Activated T-helper 2 cell treated with anti-CD3 and anti-CD28 coated beads, Interferon-gamma antibody, Interleukin-2, Interleukin-4, amounts not matched to agents 10 μg/mL and 5 μg/mL and 100 μg/mL, durations not matched to agents 14 hours and 24 hours and 36 hours (primary cell): ENCODE measurements at regions not wholly inside any gene's neighbourhood (a gene's known extent, or its start where the extent isn't known, plus 50 kb on each side); places are given as distances from the start of the nearest gene placed in this dataset.
"Not testable (repeated sequence)": the region's sequence is repeated elsewhere in the genome, so short reads cannot be mapped to it uniquely, and the experiment has no call there.

ENCODE experiments used
- DNase-seq: peaks from one replicate; pipeline ENCODE4 v3.0.0; 2021; ENCODE audit warnings: low spot score
- H3K27ac Mint-ChIP-seq: one replicate; pipeline ENCODE4 v1.8.0; 2021; ENCODE audit warnings: mixed read lengths
- H3K27me3 Mint-ChIP-seq: one replicate; pipeline ENCODE4 v1.8.0; 2021; ENCODE audit warnings: low read depth, mixed read lengths
- H3K36me3 Mint-ChIP-seq: one replicate; pipeline ENCODE4 v1.8.0; 2021; ENCODE audit warnings: low read depth, mixed read lengths
- H3K4me1 Mint-ChIP-seq: one replicate; pipeline ENCODE4 v1.8.0; 2021; ENCODE audit warnings: low read depth, mixed read lengths
- H3K4me3 Mint-ChIP-seq: one replicate; pipeline ENCODE4 v1.8.0; 2021; ENCODE audit warnings: low read depth, mild to moderate bottlenecking, moderate library complexity, mixed read lengths
- H3K9me3 Mint-ChIP-seq: one replicate; pipeline ENCODE4 v1.8.0; 2021; ENCODE audit warnings: mixed read lengths
- intact Hi-C: fragments of 100-400 bp; cut with micrococcal nuclease; formaldehyde crosslinking; loops from one replicate; pipeline ENCODE4 v1.15.1; 2023

DNA sequence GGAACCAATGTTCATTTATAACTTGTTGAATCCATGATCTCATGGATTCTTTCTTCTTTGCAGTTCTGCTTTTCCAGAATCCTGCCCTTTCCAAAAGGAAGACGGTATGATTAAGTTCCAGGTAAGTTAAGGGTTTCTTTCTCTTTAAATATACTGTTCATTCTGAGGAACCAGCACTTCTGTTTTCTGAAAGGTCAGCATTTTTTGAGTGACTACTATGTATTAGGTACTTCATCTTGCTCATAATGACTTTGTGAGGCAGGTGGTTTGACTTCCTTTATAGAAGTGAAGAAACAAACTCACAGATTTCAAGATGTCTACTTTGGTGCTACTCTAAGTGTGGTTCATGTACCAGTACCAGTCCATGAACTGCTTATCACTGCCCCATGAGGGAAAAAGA lies 107.4 kb upstream of the GPR39 start:
- H3K27me3 Mint-ChIP-seq, intact Hi-C loops, H3K9me3 Mint-ChIP-seq, H3K27ac Mint-ChIP-seq, DNase-seq, H3K4me3 Mint-ChIP-seq, H3K36me3 Mint-ChIP-seq, H3K4me1 Mint-ChIP-seq: not testable (repeated sequence)

DNA sequence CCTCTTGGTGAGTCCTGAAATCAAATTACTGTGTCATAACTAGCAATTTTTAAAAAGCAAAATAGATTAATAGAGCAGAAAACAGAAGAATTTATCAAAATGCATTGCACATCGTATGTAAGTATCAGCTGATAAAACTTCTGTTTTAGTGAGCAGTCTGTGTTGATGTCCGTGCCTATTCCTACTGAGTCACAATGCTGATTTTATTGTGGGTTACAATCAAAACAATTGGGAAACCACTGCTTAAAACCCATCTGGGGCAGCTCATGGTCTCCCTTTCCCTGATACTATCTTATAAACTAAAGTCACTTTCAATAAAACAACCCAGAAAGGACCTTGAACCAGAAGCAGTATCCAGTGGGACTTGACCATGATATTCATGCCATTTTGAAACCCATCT lies 101.1 kb upstream of the GPR39 start:
- H3K36me3 Mint-ChIP-seq, DNase-seq, H3K9me3 Mint-ChIP-seq, intact Hi-C loops, H3K4me1 Mint-ChIP-seq, H3K27me3 Mint-ChIP-seq, H3K4me3 Mint-ChIP-seq, H3K27ac Mint-ChIP-seq: not testable (repeated sequence)

DNA sequence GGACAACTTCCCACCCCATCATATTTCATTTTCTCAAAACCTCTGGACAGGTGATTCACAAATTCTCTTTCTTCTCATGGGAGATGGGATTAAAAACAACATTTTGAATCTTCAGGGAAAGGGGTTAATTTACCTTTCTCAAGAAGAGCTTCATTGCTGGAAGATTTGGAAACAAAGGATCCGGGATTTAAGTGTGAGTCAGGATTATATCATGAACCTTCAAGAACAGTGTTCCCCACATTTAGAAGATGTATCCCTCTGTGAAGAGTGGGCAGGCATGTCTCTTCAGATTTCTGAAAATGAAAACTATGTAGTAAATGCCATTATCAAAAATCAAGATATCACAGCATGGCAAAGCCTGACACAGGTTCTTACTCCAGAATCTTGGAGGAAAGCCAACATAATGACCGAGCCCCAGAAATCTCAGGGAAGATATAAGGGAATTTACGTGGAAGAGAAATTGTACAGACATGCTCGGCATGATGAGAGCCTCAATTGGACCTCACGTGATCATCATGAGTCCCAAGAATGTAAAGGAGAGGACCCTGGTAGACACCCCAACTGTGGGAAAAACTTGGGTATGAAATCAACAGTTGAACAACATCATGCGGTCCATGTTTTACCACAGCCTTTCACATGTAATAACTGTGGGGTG lies 99.5 kb upstream of the GPR39 start:
- intact Hi-C loops, H3K4me1 Mint-ChIP-seq, H3K36me3 Mint-ChIP-seq, H3K9me3 Mint-ChIP-seq, H3K27ac Mint-ChIP-seq, DNase-seq, H3K27me3 Mint-ChIP-seq, H3K4me3 Mint-ChIP-seq: not testable (repeated sequence)

DNA sequence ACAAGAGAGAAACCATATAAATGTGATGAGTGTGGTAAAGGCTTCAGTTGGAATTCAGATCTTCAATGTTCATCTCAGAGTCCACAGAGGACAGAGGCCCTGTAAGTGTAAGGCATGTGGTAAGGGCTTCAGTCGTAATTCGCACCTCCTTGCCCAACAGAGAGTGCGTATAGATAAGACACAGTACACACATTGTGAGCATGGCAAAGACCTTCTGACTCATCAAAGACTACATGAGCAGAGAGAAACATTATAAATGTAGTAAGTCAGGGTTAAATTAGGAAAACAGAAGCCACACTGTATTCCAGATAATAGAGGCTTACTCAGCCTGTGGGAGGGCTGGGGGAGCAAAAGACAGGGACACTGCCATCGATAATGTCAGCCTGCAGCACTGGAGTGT lies 98.1 kb upstream of the GPR39 start:
- H3K4me1 Mint-ChIP-seq, intact Hi-C loops, DNase-seq, H3K27me3 Mint-ChIP-seq, H3K36me3 Mint-ChIP-seq, H3K4me3 Mint-ChIP-seq, H3K9me3 Mint-ChIP-seq, H3K27ac Mint-ChIP-seq: not testable (repeated sequence)

DNA sequence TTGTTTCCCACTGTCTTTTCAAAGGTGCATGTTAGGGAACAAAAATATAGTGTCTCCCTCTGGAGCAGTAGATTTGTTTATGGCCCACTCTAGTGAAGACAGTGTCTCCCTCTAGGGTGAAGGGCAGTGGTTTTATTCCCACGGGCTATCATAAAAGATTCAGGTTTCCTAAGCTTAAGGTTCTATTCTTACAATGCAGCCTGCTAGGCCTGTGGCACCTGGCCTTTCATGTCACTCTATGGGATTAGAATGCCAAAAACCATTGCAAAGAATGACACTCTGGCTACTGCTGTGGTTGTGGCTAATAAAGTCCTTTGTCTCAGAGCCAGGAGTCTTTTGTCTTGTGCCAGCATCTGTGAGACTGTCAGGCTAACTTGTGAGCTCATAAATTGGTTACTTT lies 92.6 kb upstream of the GPR39 start:
- H3K27me3 Mint-ChIP-seq, H3K4me3 Mint-ChIP-seq, intact Hi-C loops, DNase-seq, H3K27ac Mint-ChIP-seq, H3K4me1 Mint-ChIP-seq, H3K36me3 Mint-ChIP-seq, H3K9me3 Mint-ChIP-seq: not testable (repeated sequence)

DNA sequence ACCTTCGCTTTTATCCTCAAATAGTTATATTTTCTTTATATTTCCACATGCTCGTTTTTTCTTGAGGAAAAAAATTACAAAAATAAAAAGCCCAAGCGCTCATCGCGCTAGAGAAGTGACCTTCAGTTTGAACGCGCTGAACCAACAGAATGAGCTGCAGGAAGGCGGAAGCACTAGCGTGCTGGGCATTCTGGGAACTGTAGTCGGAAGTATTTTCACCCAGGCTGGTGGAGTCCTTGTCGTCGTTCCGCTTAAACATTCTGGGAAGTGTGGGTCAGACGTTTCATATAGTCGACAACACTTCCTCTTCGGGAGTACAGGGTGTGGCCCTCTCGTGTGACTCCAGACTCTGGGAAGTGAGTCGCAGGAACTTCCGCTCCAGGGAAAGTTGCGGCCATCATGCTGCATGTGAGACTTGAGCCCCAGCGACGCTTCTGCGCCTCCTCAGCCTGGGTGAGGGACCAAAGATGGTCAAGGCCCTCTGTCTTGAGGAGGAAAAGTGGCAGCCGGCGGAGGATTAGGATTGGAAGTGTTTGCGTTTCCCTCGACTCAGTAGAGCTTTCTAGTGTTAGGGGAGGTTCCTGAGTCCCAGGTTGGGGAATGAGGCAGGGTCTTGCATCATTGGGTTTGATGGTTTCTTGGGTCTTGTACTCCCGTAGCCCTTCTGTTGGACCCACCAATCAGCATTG lies 84.1 kb upstream of the GPR39 start:
- DNase-seq, intact Hi-C loops, H3K36me3 Mint-ChIP-seq, H3K27me3 Mint-ChIP-seq, H3K9me3 Mint-ChIP-seq, H3K4me1 Mint-ChIP-seq, H3K4me3 Mint-ChIP-seq, H3K27ac Mint-ChIP-seq: not testable (repeated sequence)

DNA sequence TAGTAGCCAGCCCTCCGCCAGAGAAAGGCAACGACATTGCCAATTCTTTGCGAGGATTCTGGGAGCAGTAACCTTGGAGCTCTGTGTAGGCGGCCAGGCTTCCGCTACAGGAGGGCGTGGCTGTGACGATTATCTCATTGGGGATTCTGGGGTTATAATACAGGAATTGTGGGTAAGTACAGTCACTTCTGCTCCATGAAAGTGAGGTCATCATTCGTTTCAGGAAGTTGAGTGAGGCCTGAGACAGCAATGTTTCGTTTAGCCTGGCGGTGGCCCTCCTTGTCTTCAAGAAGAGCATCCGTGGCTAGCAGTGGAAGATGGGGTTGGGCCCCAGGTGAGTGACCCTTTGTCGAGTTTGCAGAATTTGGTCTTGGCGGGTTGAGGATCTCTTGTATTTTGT lies 79.5 kb upstream of the GPR39 start:
- H3K9me3 Mint-ChIP-seq, H3K4me1 Mint-ChIP-seq, intact Hi-C loops, H3K4me3 Mint-ChIP-seq, H3K27ac Mint-ChIP-seq, H3K27me3 Mint-ChIP-seq, H3K36me3 Mint-ChIP-seq, DNase-seq: not testable (repeated sequence)

DNA sequence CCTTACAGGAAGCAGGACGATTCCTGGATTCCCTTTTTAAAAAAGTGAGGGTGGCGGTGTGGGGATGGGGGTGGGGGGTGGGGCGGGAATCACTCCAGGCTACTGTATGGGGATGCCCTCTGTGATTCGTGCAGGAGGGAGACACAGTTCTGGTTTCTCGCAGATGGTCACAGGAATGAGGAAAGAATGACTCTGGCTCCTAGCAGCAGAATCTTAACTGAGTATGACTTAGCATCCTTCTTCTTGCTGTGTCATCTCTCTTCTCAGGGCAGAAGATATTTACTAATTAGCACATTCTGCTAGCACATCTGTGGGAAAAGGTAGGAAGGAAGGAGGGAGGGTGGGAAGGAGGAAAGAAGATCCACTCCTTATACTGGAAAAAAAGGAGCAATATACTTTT lies 78.8 kb upstream of the GPR39 start:
- DNase-seq, H3K9me3 Mint-ChIP-seq, H3K4me3 Mint-ChIP-seq, H3K36me3 Mint-ChIP-seq, H3K27me3 Mint-ChIP-seq, H3K27ac Mint-ChIP-seq, H3K4me1 Mint-ChIP-seq, intact Hi-C loops: not testable (repeated sequence)

DNA sequence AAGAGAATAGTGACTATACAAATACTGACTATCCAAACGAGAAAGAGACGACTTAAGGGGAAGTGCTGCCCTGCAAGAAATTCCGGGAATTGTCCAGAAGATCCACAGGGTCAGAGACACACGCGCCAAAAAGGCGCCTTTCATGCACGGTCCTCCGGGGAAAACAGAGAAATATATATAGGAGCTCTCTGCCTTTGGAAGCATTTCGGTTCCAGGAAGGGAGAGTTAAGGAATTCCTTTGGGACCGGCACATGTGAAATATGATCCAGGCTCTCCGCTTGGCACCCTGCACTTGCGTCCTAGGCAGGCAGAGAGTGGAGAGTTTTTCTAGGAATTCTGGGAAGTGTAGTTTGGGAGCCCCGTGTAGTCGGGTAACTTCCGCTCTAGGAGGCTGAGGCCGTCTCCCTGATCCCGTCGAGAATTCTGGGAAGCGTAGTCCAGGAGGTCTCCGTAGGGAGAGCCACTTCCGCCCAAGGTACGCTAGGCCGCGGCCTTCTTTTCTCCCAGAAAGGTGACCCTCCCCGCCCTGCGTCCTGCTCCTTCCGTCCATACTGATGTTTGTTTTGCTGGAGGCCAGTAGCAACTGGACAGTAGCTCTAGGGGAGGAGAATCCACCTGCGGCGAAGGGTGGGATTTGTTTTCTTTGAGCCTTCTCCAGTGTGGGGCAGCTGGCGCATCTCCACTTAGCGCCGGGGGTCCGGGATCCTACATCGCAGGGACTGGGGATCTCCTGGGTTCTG lies 69.4 kb upstream of the GPR39 start:
- H3K4me1 Mint-ChIP-seq, DNase-seq, H3K36me3 Mint-ChIP-seq, H3K9me3 Mint-ChIP-seq, H3K4me3 Mint-ChIP-seq, H3K27ac Mint-ChIP-seq, intact Hi-C loops: not testable (repeated sequence)
- peaks cover 14% of the 10 kb centered on the region for H3K27me3 Mint-ChIP-seq

DNA sequence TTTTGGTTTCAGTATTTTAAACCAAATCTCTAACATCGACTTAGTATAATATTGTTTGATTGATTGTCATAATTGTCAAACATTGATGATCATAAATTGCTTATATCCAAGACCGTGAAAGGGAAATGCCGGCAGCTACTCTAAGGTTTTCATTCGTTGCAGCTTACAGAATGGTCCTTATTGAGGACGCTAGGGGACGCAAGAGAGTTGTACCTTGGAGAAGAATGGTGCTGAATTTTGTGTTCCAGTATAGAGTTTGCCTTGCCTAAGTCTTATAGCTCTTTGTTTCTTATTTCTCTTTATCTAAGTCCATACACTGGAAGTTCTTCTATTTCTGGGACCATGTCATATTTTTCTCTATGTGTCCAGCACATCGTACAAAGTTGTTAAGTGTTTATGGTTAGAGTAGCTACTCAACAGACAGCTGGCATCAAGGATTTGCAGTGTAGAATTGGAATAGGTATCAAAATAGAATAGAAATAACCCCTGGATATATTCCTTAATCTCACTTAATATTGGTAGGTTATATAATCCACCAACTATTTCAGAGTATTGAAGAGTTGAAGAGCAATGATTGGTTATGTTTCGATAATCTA lies 67.4 kb upstream of the GPR39 start:
- H3K36me3 Mint-ChIP-seq, intact Hi-C loops, H3K4me1 Mint-ChIP-seq, H3K4me3 Mint-ChIP-seq, DNase-seq, H3K27ac Mint-ChIP-seq, H3K9me3 Mint-ChIP-seq: not testable (repeated sequence)
- peaks cover 18% of the 10 kb centered on the region for H3K27me3 Mint-ChIP-seq

DNA sequence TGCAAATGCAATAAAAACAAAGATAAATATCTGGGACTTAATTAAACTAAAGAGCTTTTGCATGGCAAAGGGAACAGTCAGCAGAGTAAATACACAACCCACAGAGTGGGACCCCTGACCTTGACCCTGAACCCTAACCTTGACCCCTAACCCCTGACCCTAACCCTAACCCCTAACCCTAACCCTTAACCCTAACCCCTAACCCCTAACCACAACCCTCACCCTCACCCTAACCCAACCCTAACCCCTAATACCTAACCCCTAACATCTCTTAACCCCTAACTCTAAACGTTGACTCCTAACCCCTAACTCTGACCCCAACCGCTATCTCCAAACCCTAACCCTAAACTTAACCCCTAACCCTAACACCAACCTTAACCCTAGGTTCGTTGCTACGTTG lies 64.9 kb upstream of the GPR39 start:
- intact Hi-C loops, H3K9me3 Mint-ChIP-seq, H3K36me3 Mint-ChIP-seq, H3K4me1 Mint-ChIP-seq, DNase-seq, H3K27ac Mint-ChIP-seq, H3K4me3 Mint-ChIP-seq: not testable (repeated sequence)
- H3K27me3 Mint-ChIP-seq = peaks cover 17% of the 10 kb centered on the region

DNA sequence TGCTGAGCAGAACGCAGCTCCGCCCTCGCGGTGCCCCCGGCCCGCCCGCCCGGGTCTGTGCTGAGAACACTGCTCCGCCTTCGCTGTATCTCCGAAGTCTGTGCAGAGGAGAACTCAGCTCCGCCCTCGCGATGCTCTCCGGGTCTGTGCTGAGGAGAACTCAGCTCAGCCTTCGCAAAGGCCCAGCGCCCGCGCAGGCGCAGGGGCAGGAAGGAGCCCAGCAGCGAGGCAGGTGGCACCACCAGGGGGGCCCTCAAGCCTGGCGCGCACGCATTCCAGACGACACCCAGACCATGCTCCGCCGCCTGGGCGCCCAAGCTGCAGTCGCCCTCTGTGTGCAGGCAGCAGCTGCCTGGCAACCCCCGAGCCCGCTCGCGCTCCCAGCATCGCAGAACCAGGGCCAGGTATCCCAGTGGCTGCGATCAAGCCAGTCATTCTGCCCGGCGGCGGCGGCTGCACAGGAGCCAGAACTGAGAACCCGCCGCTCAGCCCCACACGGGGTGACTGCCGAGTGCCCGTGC lies 64.1 kb upstream of the GPR39 start:
- H3K27ac Mint-ChIP-seq, H3K9me3 Mint-ChIP-seq, H3K4me1 Mint-ChIP-seq, DNase-seq, H3K4me3 Mint-ChIP-seq, H3K36me3 Mint-ChIP-seq, intact Hi-C loops: not testable (repeated sequence)
- peaks cover 14% of the 10 kb centered on the region for H3K27me3 Mint-ChIP-seq

DNA sequence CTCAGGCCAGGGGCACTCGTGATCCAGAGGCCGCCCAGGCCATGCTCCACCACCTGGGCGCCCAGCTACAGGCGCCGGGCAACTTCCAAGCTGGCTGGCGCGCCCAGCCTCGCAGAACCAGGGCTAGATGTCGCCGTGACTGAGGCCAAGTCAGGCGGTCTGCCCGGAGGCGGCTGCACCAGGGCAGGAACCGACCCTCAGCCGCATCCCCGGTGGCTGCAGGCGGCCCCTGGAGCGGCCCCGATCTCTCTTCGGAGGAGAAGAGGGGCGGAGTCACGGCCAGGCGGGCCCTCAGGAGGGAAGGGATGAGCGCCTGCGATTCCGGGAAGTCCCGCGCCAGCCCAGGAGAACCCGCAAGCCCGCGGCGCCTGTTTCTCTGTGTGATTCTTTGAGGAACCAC lies 63.2 kb upstream of the GPR39 start:
- peaks cover 14% of the 10 kb centered on the region for H3K27me3 Mint-ChIP-seq
- H3K27ac Mint-ChIP-seq, intact Hi-C loops, H3K4me1 Mint-ChIP-seq, H3K4me3 Mint-ChIP-seq, H3K36me3 Mint-ChIP-seq, DNase-seq, H3K9me3 Mint-ChIP-seq: not testable (repeated sequence)
